Right lobe of liver (tissue), 6 donors: ENCODE measurements at regions not wholly inside any gene's neighbourhood (a gene's known extent, or its start where the extent isn't known, plus 50 kb on each side); places are given as distances from the start of the nearest gene placed in this dataset.
A peak's percentile ranks its signal among the peaks of the same experiment; 100 is the strongest.
"Not testable (repeated sequence)": the region's sequence is repeated elsewhere in the genome, so short reads cannot be mapped to it uniquely, and the experiment has no call there.

Experiments
- ATAC-seq, 4 donors: fragments of 200-7000 bp; cut with Tn5 transposase; one replicate each; pipeline ENCODE4 v1.9.1; 2020; ENCODE audit warnings: mild to moderate bottlenecking in 4 of 4, moderate library complexity in 4 of 4
- DNase-seq, 3 donors: peaks; one replicate each; pipeline ENCODE4 v3.0.0-alpha.2; 2020
- H3K27ac ChIP-seq, 3 donors: fragments of 200-600 bp; one replicate each; pipeline ENCODE4 v1.8.0; 2022
- H3K27me3 ChIP-seq, 2 donors: fragments of 200-600 bp; one replicate each; pipeline ENCODE4 v1.8.0; 2022
- H3K36me3 ChIP-seq, 4 donors: fragments of 200-600 bp; sonication (generic) in 1 of 4; one replicate each; pipeline versions ENCODE4 v1.5.1 to v1.8.0; 2017 to 2022; ENCODE audit warnings: control low read depth in 1 of 4
- H3K4me1 ChIP-seq, 4 donors: fragments of 200-600 bp; sonication (generic) in 1 of 4; one replicate each; pipeline versions ENCODE4 v1.5.1 to v1.8.0; 2017 to 2022; ENCODE audit warnings: control low read depth in 1 of 4
- H3K4me3 ChIP-seq, 3 donors: fragments of 200-600 bp; one replicate each; pipeline ENCODE4 v1.8.0; 2022
- H3K9me3 ChIP-seq, 4 donors: fragments of 200-600 bp; sonication (generic) in 1 of 4; one replicate each; pipeline versions ENCODE4 v1.5.1 to v1.8.0; 2017 to 2022; ENCODE audit warnings: control low read depth in 1 of 4
- CTCF ChIP-seq, 4 donors: fragments of 200-600 bp in 3 of 4; fragments of 450-650 bp in 1 of 4; IDR thresholded peaks; one replicate each; pipeline versions ENCODE4 v1.5.1 to v1.8.0; 2016 to 2022; ENCODE audit warnings: antibody characterized with exemption in 4 of 4, mild to moderate bottlenecking in 2 of 4
- WGBS: methylation state at CpG from one replicate; pipeline ENCODE4 v1.1.6; 2018; ENCODE audit warnings: low coverage, low lambda C conversion rate; ENCODE audit not compliant: insufficient coverage; ENCODE audit errors: missing lambda C conversion rate; 5-methylcytosine and 5-hydroxymethylcytosine counted together
- intact Hi-C, 2 donors: fragments of 100-400 bp; cut with DNase I; formaldehyde crosslinking; loops; one replicate each; pipeline versions ENCODE4 v1.11.2 to v1.14.1; 2022
- donor health status: DM: no; HTN: yes; CAD: no.
- donor health status: DM: no; HTN: no; CAD: no.
- donor health status: DM: no; HTN: no; CAD: no.
- donor health status: DM: no; HTN: yes; CAD: no.
- donor health status: DM: no; HTN: yes; CAD: no.

- ATAC-seq, H3K27me3 ChIP-seq, H3K4me1 ChIP-seq, H3K36me3 ChIP-seq, DNase-seq, intact Hi-C loops, H3K9me3 ChIP-seq, H3K27ac ChIP-seq, H3K4me3 ChIP-seq: not testable (repeated sequence)
- 67% methylated on average over 1 of the region's 1 CpG for WGBS
Measured at GRCh38 chr1:145191272-145191675, 50.7 kb downstream of the PPIAL4D start.

GRCh38 chr1:145189543-145190030 lies 52.4 kb downstream of the PPIAL4D start:
- H3K4me1 ChIP-seq, intact Hi-C loops, H3K4me3 ChIP-seq, H3K27ac ChIP-seq, H3K9me3 ChIP-seq, ATAC-seq, H3K27me3 ChIP-seq, DNase-seq, H3K36me3 ChIP-seq: not testable (repeated sequence)
- no CpG with 5 or more reads among the region's 4 CpGs for WGBS

- ATAC-seq, H3K4me1 ChIP-seq, H3K27me3 ChIP-seq, H3K9me3 ChIP-seq, DNase-seq, H3K36me3 ChIP-seq, H3K4me3 ChIP-seq, intact Hi-C loops, H3K27ac ChIP-seq: not testable (repeated sequence)
- WGBS, result 49% methylated on average over 6 of the region's 8 CpGs
Measured at GRCh38 chr1:145188869-145189542, 53.0 kb downstream of the PPIAL4D start.

- H3K27ac ChIP-seq, H3K36me3 ChIP-seq, DNase-seq, H3K9me3 ChIP-seq, H3K4me1 ChIP-seq, H3K4me3 ChIP-seq, intact Hi-C loops, H3K27me3 ChIP-seq: not testable (repeated sequence)
- peak; percentile 91 to 99 (median 97) for ATAC-seq
- TF ChIP-seq CTCF (IDR thresholded peaks at IDR 0.05), result peak in 1 of 4 donors; percentile 32
- 65% methylated on average over 2 of the region's 5 CpGs for WGBS
Measured at GRCh38 chr1:145182606-145183413, 59.2 kb downstream of the PPIAL4D start.

GRCh38 chr1:145176285-145176925 lies 65.6 kb downstream of the PPIAL4D start:
- H3K27me3 ChIP-seq, H3K36me3 ChIP-seq, H3K27ac ChIP-seq, DNase-seq, H3K9me3 ChIP-seq, H3K4me3 ChIP-seq, H3K4me1 ChIP-seq, intact Hi-C loops: not testable (repeated sequence)
- ATAC-seq, result peak in 1 of 4 donors; percentile 17
- 85% methylated on average over 5 of the region's 11 CpGs for WGBS

GRCh38 chr1:145174377-145174776 lies 67.6 kb downstream of the PPIAL4D start:
- DNase-seq, intact Hi-C loops, H3K36me3 ChIP-seq, H3K4me3 ChIP-seq, ATAC-seq, H3K27me3 ChIP-seq, H3K9me3 ChIP-seq, H3K4me1 ChIP-seq, H3K27ac ChIP-seq: not testable (repeated sequence)
- WGBS, result no CpG with 5 or more reads among the region's 3 CpGs

GRCh38 chr1:145168220-145168848 lies 72.6 kb downstream of the FAM72D start:
- H3K27ac ChIP-seq, H3K9me3 ChIP-seq, H3K4me3 ChIP-seq, H3K27me3 ChIP-seq, H3K36me3 ChIP-seq, H3K4me1 ChIP-seq, ATAC-seq, DNase-seq, intact Hi-C loops: not testable (repeated sequence)
- 23% methylated on average over 5 of the region's 37 CpGs for WGBS

GRCh38 chr1:145164360-145164759 lies 68.6 kb downstream of the FAM72D start:
- H3K27me3 ChIP-seq, H3K9me3 ChIP-seq, H3K27ac ChIP-seq, H3K36me3 ChIP-seq, intact Hi-C loops, ATAC-seq, H3K4me1 ChIP-seq, H3K4me3 ChIP-seq, DNase-seq: not testable (repeated sequence)
- WGBS, result no CpG with 5 or more reads among the region's 3 CpGs
